ENCODE measurements at regions not wholly inside any gene's neighbourhood (a gene's known extent, or its start where the extent isn't known, plus 50 kb on each side); places are given as distances from the start of the nearest gene placed in this dataset.

DNA sequence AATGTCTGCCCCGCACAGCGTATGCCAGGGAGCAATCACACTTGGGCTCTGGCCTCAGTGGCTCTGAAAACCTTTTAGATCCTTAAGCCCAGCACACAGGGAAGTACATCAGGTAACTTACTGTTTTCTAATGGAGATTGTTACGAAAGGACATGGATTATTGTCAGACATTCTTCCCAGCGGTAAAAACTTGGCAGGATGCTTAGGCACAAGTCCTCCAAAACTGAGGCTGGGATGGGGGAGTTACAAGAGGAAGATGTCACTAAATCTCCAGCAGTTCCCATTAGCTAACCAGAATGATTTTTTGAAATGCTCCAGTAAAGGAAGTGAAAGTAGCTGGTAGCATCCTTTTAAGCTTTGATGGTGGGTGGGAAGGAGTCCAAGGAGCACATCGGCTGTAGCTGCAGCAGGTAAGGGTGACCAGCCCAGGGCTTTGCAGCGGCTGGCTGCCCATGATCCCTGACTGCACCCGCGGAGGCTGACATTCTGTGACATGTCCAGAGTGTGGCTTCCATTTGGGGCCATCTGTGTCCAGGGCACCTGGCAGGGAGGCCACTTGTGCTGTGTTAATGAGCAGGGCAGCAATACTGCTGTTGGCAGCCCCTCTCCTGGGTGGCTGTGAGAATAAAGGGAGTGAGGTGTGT is 165.8 kb downstream of the GADD45G start:
- no peak overlapping the region for H3K9ac ChIP-seq (ENCODE audit: low read length)
- no peaks in the 10 kb centered on the region for H3K36me3 ChIP-seq (ENCODE audit: control insufficient read depth in 1 of 2, insufficient read depth in 2 of 2, low read length in 2 of 2)
- H3K79me2 ChIP-seq (ENCODE audit: control insufficient read depth, insufficient read depth, low read length, poor library complexity), result no peaks in the 10 kb centered on the region
- H2BK5ac ChIP-seq (ENCODE audit: low read depth, low read length, poor library complexity), result no peak overlapping the region
- H3K9me3 ChIP-seq (ENCODE audit: insufficient read depth, low read depth, low read length), result peaks cover 2% of the 10 kb centered on the region
- H3K23ac ChIP-seq (ENCODE audit: low read length), result no peak overlapping the region
- DNase-seq, result no peak
- H3K4ac ChIP-seq (ENCODE audit: low read depth, low read length), result no peak overlapping the region
- no peak overlapping the region for H3K14ac ChIP-seq (ENCODE audit: low read length)
- H3K18ac ChIP-seq (ENCODE audit: low read length), result peak overlapping the region; percentile 54
- peak overlapping the region; percentile 86 for H2AK5ac ChIP-seq (ENCODE audit: low read length)
- H3K4me3 ChIP-seq (ENCODE audit: low read depth, low read length), result no peak overlapping the region
- WGBS (ENCODE audit: extremely low coverage, insufficient coverage, insufficient read length), result no CpG with 5 or more reads among the region's 8 CpGs
- H2BK12ac ChIP-seq (ENCODE audit: low read length), result peak overlapping the region; percentile 77
- H3K4me1 ChIP-seq (ENCODE audit: control insufficient read depth in 1 of 2, insufficient read depth in 2 of 2, low read length in 2 of 2), result peaks cover 0 to 5% of the 10 kb centered on the region in 2 experiments
- no peaks in the 10 kb centered on the region for H3K27me3 ChIP-seq (ENCODE audit: insufficient read depth, low read length)
- no peak overlapping the region for H2AFZ ChIP-seq (ENCODE audit: insufficient read depth, low read length, poor library complexity)
- no peak overlapping the region for H3K27ac ChIP-seq (ENCODE audit: low read depth, low read length)
- H3K79me1 ChIP-seq (ENCODE audit: low read length), result peaks cover 20% of the 10 kb centered on the region
- peak overlapping the region; percentile 84 for H4K91ac ChIP-seq (ENCODE audit: low read depth, low read length)
- no peak overlapping the region for H4K12ac ChIP-seq (ENCODE audit: low read depth, low read length)
- no peak overlapping the region for H3K4me2 ChIP-seq (ENCODE audit: low read length)
- peak overlapping the region; percentile 39 for H2BK120ac ChIP-seq (ENCODE audit: insufficient read depth, low read length, poor library complexity)
- no peak overlapping the region for H4K8ac ChIP-seq (ENCODE audit: low read depth, low read length)

DNA sequence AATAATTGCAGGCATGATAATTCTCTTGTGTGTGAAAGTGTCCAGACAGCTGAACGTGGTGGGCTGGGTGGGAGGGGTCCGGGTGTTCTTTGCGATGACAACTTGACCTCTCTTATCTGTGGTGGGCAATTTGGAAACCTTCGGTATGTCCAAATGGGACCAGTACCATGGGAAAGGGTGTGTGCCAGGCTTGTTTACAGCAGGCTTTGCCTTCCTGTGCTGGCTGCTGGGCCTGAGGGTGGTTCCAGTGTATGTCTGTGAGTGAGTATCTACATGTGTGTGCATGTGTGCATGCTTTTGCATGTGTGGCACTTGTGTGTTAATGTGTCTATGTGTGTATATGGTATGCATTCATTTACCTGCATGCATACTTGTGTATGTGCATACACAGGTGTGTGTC is 166.4 kb downstream of the GADD45G start:
- WGBS (ENCODE audit: extremely low coverage, insufficient coverage, insufficient read length), result no CpG with 5 or more reads among the region's 4 CpGs

GRCh38 chr9:89773170-89773569 is 168.4 kb downstream of the GADD45G start:
- no peak overlapping the region for H2AK5ac ChIP-seq (ENCODE audit: low read length)
- DNase-seq, result peak in 1 of 2 donors; percentile 44
- H2BK12ac ChIP-seq (ENCODE audit: low read length), result peak overlapping the region; percentile 30
- H4K8ac ChIP-seq (ENCODE audit: low read depth, low read length), result no peak overlapping the region
- no peak overlapping the region for H4K12ac ChIP-seq (ENCODE audit: low read depth, low read length)
- no peaks in the 10 kb centered on the region for H3K36me3 ChIP-seq (ENCODE audit: control insufficient read depth in 1 of 2, insufficient read depth in 2 of 2, low read length in 2 of 2)
- no peak overlapping the region for H2AFZ ChIP-seq (ENCODE audit: insufficient read depth, low read length, poor library complexity)
- no CpG with 5 or more reads among the region's 8 CpGs for WGBS (ENCODE audit: extremely low coverage, insufficient coverage, insufficient read length)
- peaks cover 2% of the 10 kb centered on the region for H3K9me3 ChIP-seq (ENCODE audit: insufficient read depth, low read depth, low read length)
- H3K14ac ChIP-seq (ENCODE audit: low read length), result no peak overlapping the region
- H3K4me2 ChIP-seq (ENCODE audit: low read length), result no peak overlapping the region
- no peak overlapping the region for H3K27ac ChIP-seq (ENCODE audit: low read depth, low read length)
- H3K79me1 ChIP-seq (ENCODE audit: low read length), result peaks cover 29% of the 10 kb centered on the region
- no peak overlapping the region for H3K18ac ChIP-seq (ENCODE audit: low read length)
- H3K27me3 ChIP-seq (ENCODE audit: insufficient read depth, low read length), result no peaks in the 10 kb centered on the region
- H3K4me3 ChIP-seq (ENCODE audit: low read depth, low read length), result no peak overlapping the region
- H3K79me2 ChIP-seq (ENCODE audit: control insufficient read depth, insufficient read depth, low read length, poor library complexity), result no peaks in the 10 kb centered on the region
- no peak overlapping the region for H2BK5ac ChIP-seq (ENCODE audit: low read depth, low read length, poor library complexity)
- peaks cover 11 to 19% of the 10 kb centered on the region in 2 experiments for H3K4me1 ChIP-seq (ENCODE audit: control insufficient read depth in 1 of 2, insufficient read depth in 2 of 2, low read length in 2 of 2)
- H3K4ac ChIP-seq (ENCODE audit: low read depth, low read length), result no peak overlapping the region
- no peak overlapping the region for H3K9ac ChIP-seq (ENCODE audit: low read length)
- H4K91ac ChIP-seq (ENCODE audit: low read depth, low read length), result peak overlapping the region; percentile 31
- no peak overlapping the region for H2BK120ac ChIP-seq (ENCODE audit: insufficient read depth, low read length, poor library complexity)
- H3K23ac ChIP-seq (ENCODE audit: low read length), result no peak overlapping the region

More for the DNA sequence above, 166.4 kb downstream of the GADD45G start:
- H4K8ac ChIP-seq (ENCODE audit: low read depth, low read length), result no peak overlapping the region
- no peak overlapping the region for H3K14ac ChIP-seq (ENCODE audit: low read length)
- no peaks in the 10 kb centered on the region for H3K27me3 ChIP-seq (ENCODE audit: insufficient read depth, low read length)
- H3K9ac ChIP-seq (ENCODE audit: low read length), result no peak overlapping the region
- H2BK12ac ChIP-seq (ENCODE audit: low read length), result no peak overlapping the region
- H4K12ac ChIP-seq (ENCODE audit: low read depth, low read length), result no peak overlapping the region
- no peak overlapping the region for H3K4me2 ChIP-seq (ENCODE audit: low read length)
- no peaks in the 10 kb centered on the region for H3K79me2 ChIP-seq (ENCODE audit: control insufficient read depth, insufficient read depth, low read length, poor library complexity)
- no peak overlapping the region for H2AK5ac ChIP-seq (ENCODE audit: low read length)
- DNase-seq, result no peak
- H3K4ac ChIP-seq (ENCODE audit: low read depth, low read length), result no peak overlapping the region
- H4K91ac ChIP-seq (ENCODE audit: low read depth, low read length), result no peak overlapping the region
- H3K36me3 ChIP-seq (ENCODE audit: control insufficient read depth in 1 of 2, insufficient read depth in 2 of 2, low read length in 2 of 2), result no peaks in the 10 kb centered on the region
- H2BK120ac ChIP-seq (ENCODE audit: insufficient read depth, low read length, poor library complexity), result no peak overlapping the region
- H3K23ac ChIP-seq (ENCODE audit: low read length), result no peak overlapping the region
- H2BK5ac ChIP-seq (ENCODE audit: low read depth, low read length, poor library complexity), result no peak overlapping the region
- H3K27ac ChIP-seq (ENCODE audit: low read depth, low read length), result no peak overlapping the region
- H3K4me3 ChIP-seq (ENCODE audit: low read depth, low read length), result no peak overlapping the region
- H3K18ac ChIP-seq (ENCODE audit: low read length), result no peak overlapping the region
- H3K9me3 ChIP-seq (ENCODE audit: insufficient read depth, low read depth, low read length), result peaks cover 2% of the 10 kb centered on the region
- H2AFZ ChIP-seq (ENCODE audit: insufficient read depth, low read length, poor library complexity), result no peak overlapping the region
- H3K4me1 ChIP-seq (ENCODE audit: control insufficient read depth in 1 of 2, insufficient read depth in 2 of 2, low read length in 2 of 2), result peaks cover 0 to 7% of the 10 kb centered on the region in 2 experiments
- H3K79me1 ChIP-seq (ENCODE audit: low read length), result peaks cover 21% of the 10 kb centered on the region

DNA sequence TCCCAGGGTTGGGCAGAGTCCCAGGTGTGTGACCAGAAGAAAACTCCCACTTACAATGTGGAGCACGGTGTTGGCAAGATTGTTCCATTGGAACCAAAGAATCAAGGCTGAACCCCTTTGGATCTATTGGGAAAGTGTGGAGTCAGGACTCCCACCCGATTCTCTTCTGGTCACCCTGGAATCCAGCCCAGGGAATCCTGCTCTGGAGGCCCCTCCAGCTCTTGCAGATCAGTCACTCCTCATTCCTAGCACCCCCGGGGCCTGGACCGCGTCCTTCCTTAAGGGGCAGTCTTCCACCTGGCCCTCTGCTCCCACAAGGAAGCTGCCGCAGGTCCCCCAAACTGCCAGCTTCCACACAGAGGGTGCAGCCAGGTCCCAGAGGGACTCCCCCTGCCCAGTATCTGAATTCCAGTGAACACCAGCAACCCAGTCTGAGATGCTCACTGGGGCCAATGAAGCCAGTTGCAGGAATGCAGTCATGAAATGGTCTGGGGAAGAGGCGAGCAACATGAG is 170.1 kb downstream of the GADD45G start:
- H3K27ac ChIP-seq (ENCODE audit: low read depth, low read length), result no peak overlapping the region
- H3K36me3 ChIP-seq (ENCODE audit: control insufficient read depth in 1 of 2, insufficient read depth in 2 of 2, low read length in 2 of 2), result no peaks in the 10 kb centered on the region
- no CpG with 5 or more reads among the region's 7 CpGs for WGBS (ENCODE audit: extremely low coverage, insufficient coverage, insufficient read length)
- no peak overlapping the region for H2BK5ac ChIP-seq (ENCODE audit: low read depth, low read length, poor library complexity)
- no peak overlapping the region for H3K4ac ChIP-seq (ENCODE audit: low read depth, low read length)
- H3K18ac ChIP-seq (ENCODE audit: low read length), result no peak overlapping the region
- H3K4me1 ChIP-seq (ENCODE audit: control insufficient read depth in 1 of 2, insufficient read depth in 2 of 2, low read length in 2 of 2), result peaks cover 15 to 23% of the 10 kb centered on the region in 2 experiments
- H2BK120ac ChIP-seq (ENCODE audit: insufficient read depth, low read length, poor library complexity), result peak overlapping the region; percentile 39
- DNase-seq, result no peak
- no peak overlapping the region for H3K4me2 ChIP-seq (ENCODE audit: low read length)
- peaks cover 2% of the 10 kb centered on the region for H3K9me3 ChIP-seq (ENCODE audit: insufficient read depth, low read depth, low read length)
- no peak overlapping the region for H3K4me3 ChIP-seq (ENCODE audit: low read depth, low read length)
- H3K27me3 ChIP-seq (ENCODE audit: insufficient read depth, low read length), result no peaks in the 10 kb centered on the region
- no peak overlapping the region for H2AFZ ChIP-seq (ENCODE audit: insufficient read depth, low read length, poor library complexity)
- peak overlapping the region; percentile 21 for H3K14ac ChIP-seq (ENCODE audit: low read length)
- no peak overlapping the region for H4K12ac ChIP-seq (ENCODE audit: low read depth, low read length)
- no peak overlapping the region for H3K9ac ChIP-seq (ENCODE audit: low read length)
- H2AK5ac ChIP-seq (ENCODE audit: low read length), result peak overlapping the region; percentile 31
- peaks cover 30% of the 10 kb centered on the region for H3K79me1 ChIP-seq (ENCODE audit: low read length)
- peak overlapping the region; percentile 12 for H4K8ac ChIP-seq (ENCODE audit: low read depth, low read length)
- peak overlapping the region; percentile 58 for H4K91ac ChIP-seq (ENCODE audit: low read depth, low read length)
- H3K79me2 ChIP-seq (ENCODE audit: control insufficient read depth, insufficient read depth, low read length, poor library complexity), result no peaks in the 10 kb centered on the region
- no peak overlapping the region for H3K23ac ChIP-seq (ENCODE audit: low read length)
- H2BK12ac ChIP-seq (ENCODE audit: low read length), result peak overlapping the region; percentile 68
